Endothelial cell of umbilical vein (primary cell): ENCODE measurements at regions not wholly inside any gene's neighbourhood (a gene's known extent, or its start where the extent isn't known, plus 50 kb on each side); places are given as distances from the start of the nearest gene placed in this dataset.

Source experiments
- BruUV-seq: library from RNA; stranded (reverse); fragments of 400-500 nt; replicated peaks from 2 replicates; lab custom pipeline; 2021; lab: Mats Ljungman, UMichigan
- CTCF ChIA-PET: fragments of 300-600, 350-600 bp; sonication (Branson Sonifier 250); formaldehyde crosslinking; loops from one replicate; lab custom pipeline; 2021; ENCODE audit warnings: antibody characterized with exemption, inconsistent platforms; lab: Charles Lee
- POLR2A ChIA-PET: fragments of 300-600, 350-600 bp; sonication (Branson Sonifier 250); formaldehyde crosslinking; loops from one replicate; lab custom pipeline; 2021; ENCODE audit warnings: antibody characterized with exemption, inconsistent platforms; lab: Charles Lee
- DNase-seq: peaks from one replicate; pipeline ENCODE4 v3.0.0-alpha.2; 2011; ENCODE audit warnings: low read depth, low spot score
- FAIRE-seq: peaks from 2 replicates; lab custom pipeline; 2011; peaks lifted over from hg19 to GRCh38; lab: Jason Lieb, UNC
- H2AFZ ChIP-seq: 2 replicates; pipeline ENCODE4 v1.6.0; 2012; ENCODE audit warnings: low read depth, low read length, control low read depth, inconsistent platforms
- H3K27ac ChIP-seq: 2 replicates; pipeline ENCODE4 v1.5.1; 2011; ENCODE audit warnings: low read depth, mild to moderate bottlenecking, control low read depth, low read length, moderate library complexity; ENCODE audit not compliant: insufficient read depth
- H3K27me3 ChIP-seq, 2 experiments: 2 replicates each; pipeline versions ENCODE4 v1.6.0 to v1.6.1; 2011; ENCODE audit warnings: low read length in 2 of 2, mixed read lengths in 1 of 2; ENCODE audit not compliant: control insufficient read depth in 2 of 2, insufficient read depth in 2 of 2
- H3K36me3 ChIP-seq, 2 experiments: 2 replicates in 1 of 2; 3 replicates in 1 of 2; pipeline ENCODE4 v1.5.1; 2011; ENCODE audit warnings: low read length in 2 of 2, mild to moderate bottlenecking in 1 of 2, moderate library complexity in 1 of 2; ENCODE audit not compliant: control insufficient read depth in 2 of 2, insufficient read depth in 2 of 2; ENCODE audit errors: extremely low read depth in 1 of 2
- H3K4me1 ChIP-seq: 3 replicates; pipeline ENCODE4 v1.5.1; 2011; ENCODE audit warnings: mild to moderate bottlenecking, low read length; ENCODE audit not compliant: control insufficient read depth, insufficient read depth; ENCODE audit errors: extremely low read depth
- H3K4me2 ChIP-seq: 2 replicates; pipeline ENCODE4 v1.6.1; 2011; ENCODE audit warnings: low read length, control low read depth, mixed read lengths; ENCODE audit not compliant: insufficient read depth
- H3K4me3 ChIP-seq, 3 experiments: fragments of 200-600 bp in 1 of 3; sonication (generic), shearing (Covaris generic) in 1 of 3; replicated peaks in 1 of 3; 2 replicates each; pipeline ENCODE4 v1.5.1; 2011 to 2016; ENCODE audit warnings: control low read depth in 3 of 3, low read length in 3 of 3, mild to moderate bottlenecking in 2 of 3, inconsistent platforms in 1 of 3, low read depth in 1 of 3, moderate library complexity in 1 of 3; ENCODE audit not compliant: insufficient read depth in 1 of 3
- H3K79me2 ChIP-seq: 2 replicates; pipeline ENCODE4 v1.6.0; 2012; ENCODE audit warnings: low read length, inconsistent platforms; ENCODE audit not compliant: control insufficient read depth, insufficient read depth
- H3K9ac ChIP-seq: replicated peaks from 2 replicates; pipeline ENCODE3; 2011; ENCODE audit warnings: low read length, control low read depth; ENCODE audit not compliant: insufficient read depth; ENCODE audit errors: extremely low read depth
- H3K9me1 ChIP-seq: replicated peaks from 3 replicates; pipeline ENCODE4 v1.6.0; 2011; ENCODE audit warnings: mild to moderate bottlenecking, low read length; ENCODE audit not compliant: control insufficient read depth, insufficient read depth; ENCODE audit errors: extremely low read depth
- H3K9me3 ChIP-seq: replicated peaks from 2 replicates; pipeline ENCODE4 v1.5.1; 2012; ENCODE audit warnings: low read length, inconsistent platforms; ENCODE audit not compliant: control insufficient read depth, insufficient read depth
- H4K20me1 ChIP-seq: replicated peaks from 2 replicates; pipeline ENCODE3; 2011; ENCODE audit warnings: mild to moderate bottlenecking, low read length; ENCODE audit not compliant: control insufficient read depth, insufficient read depth; ENCODE audit errors: extremely low read depth
- CTCF ChIP-seq, 2 donors: IDR thresholded peaks; 1 replicate in 1 of 2; 2 replicates in 1 of 2; pipeline ENCODE4 v1.5.1; 2011; ENCODE audit warnings: low read length in 2 of 2, mild to moderate bottlenecking in 2 of 2, moderate library complexity in 2 of 2, control low read depth in 1 of 2, inconsistent platforms in 1 of 2, low read depth in 1 of 2; ENCODE audit not compliant: insufficient read depth in 1 of 2; ENCODE audit errors: extremely low read depth in 1 of 2
- EZH2 ChIP-seq: IDR thresholded peaks from 2 replicates; pipeline ENCODE4 v1.6.1; 2012; ENCODE audit warnings: borderline replicate concordance, low read depth, mild to moderate bottlenecking, moderate library complexity, low read length, inconsistent platforms; ENCODE audit not compliant: severe bottlenecking
- FOS ChIP-seq: IDR thresholded peaks from 2 replicates; pipeline ENCODE4 v1.6.1; 2011; ENCODE audit warnings: mild to moderate bottlenecking, low read length, moderate library complexity, borderline replicate concordance; ENCODE audit not compliant: insufficient read depth
- GATA2 ChIP-seq: IDR thresholded peaks from 2 replicates; pipeline ENCODE4 v1.7.0; 2011; ENCODE audit warnings: low read depth, mild to moderate bottlenecking, moderate library complexity, mixed read lengths, low read length; ENCODE audit not compliant: insufficient read length, insufficient read depth
- JUN ChIP-seq: IDR thresholded peaks from 2 replicates; pipeline ENCODE4 v1.6.1; 2011; ENCODE audit warnings: borderline replicate concordance, low read depth; ENCODE audit not compliant: insufficient read length, insufficient read depth
- MAX ChIP-seq: IDR thresholded peaks from 2 replicates; pipeline ENCODE4 v1.6.1; 2011; ENCODE audit not compliant: insufficient read depth, insufficient read length
- MYC ChIP-seq: IDR thresholded peaks from one replicate; pipeline ENCODE4 v1.6.1; 2011; ENCODE audit warnings: mild to moderate bottlenecking, low read depth, low read length
- POLR2A ChIP-seq: IDR thresholded peaks from 2 replicates; pipeline ENCODE4 v1.6.1; 2012; ENCODE audit warnings: low read depth, mild to moderate bottlenecking, control low read depth, low read length
- POLR2AphosphoS5 ChIP-seq: IDR thresholded peaks from 2 replicates; pipeline ENCODE4 v1.6.1; 2012; ENCODE audit warnings: low read depth, mild to moderate bottlenecking, control low read depth, low read length, moderate library complexity; ENCODE audit not compliant: insufficient read depth
- dilution Hi-C: fragments of 300-500 bp; cut with MboI; formaldehyde crosslinking; loops from one replicate; pipeline ENCODE4 v1.15.0; 2019; ENCODE audit warnings: low sequenced_read_pairs; ENCODE audit not compliant: extremely low pct_ligation_motif_present
- intact Hi-C: fragments of 100-400 bp; cut with micrococcal nuclease; formaldehyde crosslinking; loops from one replicate; pipeline ENCODE4 v1.10.0; 2022

- CTCF ChIA-PET = no interaction called here
- dilution Hi-C loops = no loop called here
Measured at GRCh38 chr4:175051974-175052373, 133.8 kb downstream of the ADAM29 start.

More at GRCh38 chr4:175051974-175052373, 133.8 kb downstream of the ADAM29 start:
- Histone ChIP-seq H3K4me1 (no peaks in the 10 kb centered on the region), H4K20me1 (no peaks in the 10 kb centered on the region), H3K79me2 (no peaks in the 10 kb centered on the region), H3K4me3 (no peak overlapping the region), H3K9me1 (no peaks in the 10 kb centered on the region), H3K9ac (no peak overlapping the region), H3K36me3 (no peaks in the 10 kb centered on the region), H3K9me3 (peaks cover 2% of the 10 kb centered on the region), H2AFZ (no peak overlapping the region), H3K27me3 (no peaks in the 10 kb centered on the region), H3K27ac (no peak overlapping the region), H3K4me2 (no peak overlapping the region)
- BruUV-seq = no TSS peak
- POLR2A ChIA-PET = no interaction called here
- TF ChIP-seq FOS (no peak), MYC (no peak), CTCF (IDR thresholded peaks at IDR 0.05; ENCODE audit: extremely low read depth in 1 of 2, insufficient read depth in 1 of 2, low read depth in 1 of 2, low read length in 2 of 2) (no peak), MAX (no peak), EZH2 (no peak), POLR2AphosphoS5 (no peak), GATA2 (no peak), POLR2A (no peak), JUN (no peak)
- FAIRE-seq (no peak), DNase-seq (no peak)
- intact Hi-C loops = no loop called here
